ENCODE measurements at regions not wholly inside any gene's neighbourhood (a gene's known extent, or its start where the extent isn't known, plus 50 kb on each side); places are given as distances from the start of the nearest gene placed in this dataset.

DNA sequence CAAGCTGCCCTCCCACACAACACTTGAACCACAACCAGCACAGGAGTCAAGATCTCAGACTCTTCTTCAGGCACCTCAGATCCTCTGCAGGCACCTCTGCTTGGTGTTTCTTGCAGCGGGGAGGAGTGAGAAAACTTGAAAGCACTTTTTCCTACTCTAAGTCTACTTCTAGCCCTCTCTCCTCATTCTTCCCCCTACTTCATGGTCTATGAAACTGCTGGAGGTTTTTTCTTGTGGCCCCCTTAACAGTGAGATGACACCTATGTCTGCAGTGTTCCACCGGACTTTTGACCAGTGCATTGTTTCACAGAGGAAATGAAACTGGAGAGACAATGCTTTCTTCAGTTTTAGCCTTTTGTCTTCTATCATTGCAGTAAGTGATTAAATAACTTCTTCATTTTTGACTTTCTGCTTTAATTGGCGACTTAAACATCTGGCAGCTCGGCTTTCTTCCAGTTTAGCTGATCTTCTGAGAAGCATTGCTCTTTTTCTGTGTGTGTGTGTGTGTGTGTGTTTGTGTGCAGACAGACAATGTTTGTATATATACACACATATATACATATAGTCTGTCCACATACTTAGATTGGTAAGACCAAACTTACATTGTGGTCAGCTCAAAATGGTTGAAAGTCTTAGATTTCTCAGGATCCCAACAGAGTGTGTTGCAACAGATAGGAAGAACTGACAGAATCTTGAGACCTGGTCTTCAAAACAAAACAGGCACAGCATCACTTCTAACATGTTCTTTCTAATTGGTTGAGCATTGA lies 1474.0 kb upstream of the TMEFF2 start:
- DNase-seq, result no peak

GRCh38 chr2:193627927-193628272 lies 1433.2 kb upstream of the TMEFF2 start:
- no peak for DNase-seq

GRCh38 chr2:193627187-193627926 lies 1432.6 kb upstream of the TMEFF2 start:
- DNase-seq, result no peak

DNA sequence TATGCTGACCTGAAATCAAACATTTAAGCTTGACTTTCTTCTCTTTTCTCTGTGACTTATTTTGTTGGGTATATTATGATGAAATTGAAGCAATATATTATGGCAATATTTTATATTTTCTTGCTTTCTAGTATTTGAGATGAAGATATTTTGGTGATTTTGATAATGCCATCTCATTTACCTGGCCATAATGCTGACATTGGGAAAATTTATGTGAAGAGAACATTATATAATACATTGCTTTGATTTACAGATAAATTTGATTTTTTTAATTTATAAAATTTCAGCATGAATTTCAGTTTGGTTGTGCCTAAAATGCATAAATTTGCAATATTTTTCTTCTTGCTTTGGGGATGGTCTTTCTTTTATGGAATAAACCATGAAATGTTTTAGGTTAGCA lies 1413.7 kb upstream of the TMEFF2 start:
- DNase-seq, result no peak

DNA sequence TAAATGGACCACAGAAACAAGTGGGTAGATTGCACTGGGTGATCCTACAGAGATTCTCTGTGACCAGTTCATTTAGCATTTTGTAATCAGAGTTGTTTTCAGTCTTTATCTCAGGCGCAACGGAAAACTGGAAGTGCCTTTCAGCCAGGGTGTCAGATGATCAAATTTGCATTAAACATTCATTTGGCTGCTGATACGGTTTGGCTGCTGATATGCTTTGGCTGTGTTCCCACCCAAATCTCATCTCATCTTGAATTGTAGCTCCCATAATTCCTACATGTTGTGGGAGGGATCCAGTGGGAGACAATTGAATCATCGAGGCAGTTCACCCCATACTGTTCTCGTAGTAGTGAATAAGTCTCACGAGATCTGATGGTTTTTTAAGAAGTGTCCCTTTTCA lies 1396.1 kb upstream of the TMEFF2 start:
- DNase-seq, result no peak

DNA sequence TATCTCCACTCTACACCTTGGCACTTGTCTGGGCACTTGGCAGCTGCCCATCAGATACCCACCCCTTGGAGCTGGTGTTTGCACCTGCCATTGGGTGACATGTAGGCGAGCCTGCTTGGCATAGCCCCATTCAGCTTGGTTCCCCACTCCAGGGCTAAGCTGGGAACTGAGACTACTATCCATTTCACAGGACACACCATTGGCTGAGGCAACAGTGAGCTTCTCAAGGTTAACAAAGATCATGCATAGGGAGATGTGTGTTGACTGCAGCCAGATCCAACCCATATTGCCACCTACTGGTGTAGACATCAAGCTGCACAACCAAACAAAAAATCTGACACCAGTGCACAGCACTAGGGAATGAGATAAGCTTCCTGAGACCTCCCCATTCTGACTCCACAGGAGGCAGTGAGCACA lies 1389.8 kb upstream of the TMEFF2 start:
- DNase-seq, result no peak

GRCh38 chr2:193583638-193584400 lies 1389.1 kb upstream of the TMEFF2 start:
- DNase-seq, result no peak

- no peak for DNase-seq
Observed at GRCh38 chr2:193581807-193582206, 1387.1 kb upstream of the TMEFF2 start.

DNA sequence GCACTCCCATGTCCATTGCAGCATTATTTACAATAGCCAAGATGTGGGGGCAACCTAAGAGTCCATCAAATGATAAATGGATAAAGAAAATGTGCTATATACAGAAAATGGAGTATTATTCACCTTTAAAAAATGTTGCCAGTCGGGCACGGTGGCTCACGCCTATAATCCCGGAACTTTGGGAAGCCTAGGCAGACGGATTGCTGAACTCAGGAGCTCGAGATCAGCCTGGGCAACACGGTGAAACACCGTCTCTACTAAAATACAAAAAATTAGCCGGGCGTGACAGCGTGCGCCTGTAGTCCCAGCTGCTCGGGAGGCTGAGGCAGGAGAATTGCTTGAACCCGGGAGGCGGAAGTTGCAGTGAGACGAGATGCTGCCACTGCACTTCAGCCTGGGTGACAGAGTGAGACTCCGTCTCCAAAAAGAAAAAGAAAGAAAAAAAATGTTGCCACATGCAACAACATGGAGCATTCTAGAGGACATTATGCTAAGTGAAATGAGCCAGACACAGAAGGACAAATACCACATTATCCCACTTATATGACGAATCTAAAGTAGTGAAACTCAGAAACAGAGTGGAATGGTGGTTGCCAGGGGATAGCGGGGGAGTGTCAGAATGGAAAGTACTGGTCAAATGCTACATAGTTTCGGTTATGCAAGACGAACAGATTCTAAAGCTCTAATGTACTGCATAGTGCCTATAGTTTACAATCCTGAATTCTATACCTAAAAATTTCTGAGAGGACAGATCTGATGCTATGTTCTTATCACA lies 1385.6 kb upstream of the TMEFF2 start:
- DNase-seq, result no peak

DNA sequence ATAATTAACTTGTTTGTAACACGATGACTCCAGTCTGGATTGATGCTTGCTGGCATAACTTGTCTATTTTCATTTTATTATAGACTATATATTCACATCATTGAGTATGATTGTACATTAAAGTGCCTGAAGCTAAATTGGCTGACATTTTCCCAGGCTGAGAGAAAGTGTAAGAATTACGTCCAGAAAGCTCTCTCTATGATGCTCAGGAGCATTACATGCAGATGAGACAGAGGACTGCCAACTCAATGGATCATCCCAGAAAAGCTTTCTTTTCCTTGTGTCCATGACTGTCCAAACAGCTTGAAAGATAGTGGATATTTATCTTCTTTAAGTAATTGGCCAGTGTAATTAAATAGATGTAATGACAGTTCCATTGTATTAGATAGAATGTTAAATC lies 1372.2 kb upstream of the TMEFF2 start:
- no peak for DNase-seq

- DNase-seq, result no peak
Observed at GRCh38 chr2:193566276-193566675, 1371.5 kb upstream of the TMEFF2 start.

DNA sequence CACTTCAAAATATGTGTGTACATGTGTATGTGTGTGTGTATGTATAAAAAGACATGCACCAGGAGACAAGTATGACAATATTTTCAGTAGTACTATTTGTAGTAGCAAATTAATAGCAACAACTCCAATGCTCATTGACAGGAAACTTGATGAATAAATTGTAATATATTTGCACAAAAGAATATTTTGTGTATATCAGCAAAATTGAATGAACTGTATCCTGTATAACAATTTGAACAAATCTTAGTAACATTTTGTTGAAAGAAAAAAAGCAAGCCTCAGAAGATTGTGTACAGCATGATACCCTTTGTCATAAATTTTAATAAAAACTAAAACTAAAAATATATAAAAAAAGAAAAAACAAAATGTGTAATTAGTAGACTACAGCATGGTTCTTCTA lies 1367.3 kb upstream of the TMEFF2 start:
- DNase-seq, result no peak

DNA sequence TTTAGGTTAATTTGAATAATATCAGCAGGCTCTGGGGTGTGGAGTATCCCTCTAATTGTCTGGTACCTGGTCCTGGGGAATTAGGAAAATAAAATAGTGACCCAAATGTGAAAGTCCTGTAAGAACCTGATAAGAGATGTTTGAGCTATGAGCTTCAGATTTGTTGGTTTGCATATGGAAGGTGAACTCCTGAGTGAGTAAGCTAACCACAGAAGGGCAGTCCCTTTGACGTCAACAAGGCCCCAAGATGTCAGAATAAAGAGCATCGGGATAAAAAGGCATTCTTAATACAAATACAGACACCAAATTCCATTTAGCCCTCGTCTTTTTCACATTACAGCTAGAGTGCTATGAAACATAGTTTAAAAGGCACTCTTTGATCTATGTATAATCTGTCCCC lies 1366.3 kb upstream of the TMEFF2 start:
- no peak for DNase-seq

DNA sequence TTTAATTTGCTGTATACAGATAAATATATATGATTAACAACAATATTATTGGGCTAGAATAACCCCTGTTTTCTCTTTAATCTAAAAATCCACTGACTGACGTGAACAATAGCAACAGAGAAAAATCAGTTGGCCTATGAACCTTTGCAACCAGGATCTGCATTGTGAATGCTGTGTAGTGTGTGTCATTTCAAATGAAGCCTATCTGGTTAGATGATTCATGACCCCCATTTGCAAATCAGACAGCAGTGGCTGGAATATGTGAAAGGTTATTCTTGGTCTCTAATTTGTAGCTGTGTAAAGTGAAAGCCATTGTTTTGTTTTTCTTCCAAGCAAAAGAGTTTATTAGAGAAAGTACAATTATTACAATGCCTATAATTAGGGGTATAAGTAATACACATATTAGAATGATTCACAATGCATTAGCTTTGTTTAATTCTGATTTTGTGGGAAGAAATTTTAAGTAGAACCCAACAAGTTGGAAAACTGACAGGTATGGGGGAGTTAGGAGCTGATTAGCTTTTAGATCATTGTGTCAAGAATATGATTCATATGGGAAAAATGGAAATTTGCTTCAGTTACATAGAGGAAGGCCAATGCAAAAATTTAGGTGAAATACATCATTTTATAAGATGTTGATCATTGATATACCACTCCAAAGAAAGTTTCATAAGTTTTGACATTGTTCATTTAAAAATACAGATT lies 1362.2 kb upstream of the TMEFF2 start:
- DNase-seq, result no peak

- no peak for DNase-seq
Observed at GRCh38 chr2:193549661-193550060, 1354.9 kb upstream of the TMEFF2 start.

- DNase-seq, result no peak
Observed at GRCh38 chr2:193542762-193543161, 1348.0 kb upstream of the TMEFF2 start.

- DNase-seq, result no peak
Observed at GRCh38 chr2:193539188-193539587, 1344.5 kb upstream of the TMEFF2 start.

DNA sequence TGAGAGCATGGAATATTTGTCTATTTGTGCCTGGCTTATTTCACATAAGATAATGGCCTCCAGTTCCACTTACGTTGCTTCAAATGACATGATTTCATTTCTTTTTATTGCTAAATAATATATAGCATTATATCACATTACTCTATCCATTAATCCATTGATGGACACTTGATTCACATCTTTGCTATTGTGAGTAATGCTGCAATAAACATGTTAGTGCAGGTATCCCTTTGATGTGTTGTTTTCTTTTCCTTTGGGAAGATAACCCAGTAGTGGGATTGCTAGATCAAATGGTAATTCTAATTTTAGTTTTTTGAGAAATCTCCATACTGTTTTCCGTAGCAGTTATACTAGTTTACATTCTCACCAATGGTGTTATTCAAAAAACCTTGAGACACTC lies 1343.3 kb upstream of the TMEFF2 start:
- no peak for DNase-seq

DNA sequence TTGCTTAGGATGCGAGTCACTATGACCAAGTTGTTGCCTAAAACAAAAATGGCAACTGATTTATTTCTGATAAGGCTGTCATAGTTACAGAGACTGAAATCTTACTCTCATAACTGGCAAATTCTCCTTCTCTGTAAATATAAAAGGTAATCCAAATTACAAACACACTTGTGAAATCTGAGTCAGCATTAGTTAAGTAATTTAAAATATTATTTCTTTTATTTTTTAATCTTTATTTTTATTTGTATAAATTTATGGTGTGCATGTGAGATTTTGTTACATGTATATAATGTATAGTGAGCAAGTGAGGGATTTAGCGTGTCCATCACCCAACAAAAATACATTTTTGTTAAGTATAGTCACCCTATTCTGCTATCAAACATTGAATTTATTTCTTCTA lies 1342.8 kb upstream of the TMEFF2 start:
- no peak for DNase-seq

- no peak for DNase-seq
Observed at GRCh38 chr2:193528458-193528857, 1333.7 kb upstream of the TMEFF2 start.

DNA sequence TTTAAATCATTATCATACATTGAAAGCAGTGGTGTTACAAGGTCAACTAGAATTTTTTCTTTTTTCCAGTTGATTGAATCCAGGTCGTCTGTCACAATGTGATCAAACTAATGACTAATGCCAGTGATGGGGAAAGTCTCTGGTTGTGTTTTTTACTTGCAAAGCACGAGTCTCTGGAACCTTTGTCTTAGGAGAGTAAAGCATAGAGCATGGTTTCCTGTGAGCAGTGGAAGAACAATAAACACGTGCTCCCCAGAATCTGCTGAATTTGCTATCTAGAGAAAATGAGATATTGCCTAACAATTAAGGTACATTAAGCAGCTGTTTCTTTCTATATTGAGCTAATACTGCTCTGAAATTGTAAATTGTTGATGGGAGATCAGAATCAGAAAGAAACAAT lies 1332.4 kb upstream of the TMEFF2 start:
- no peak for DNase-seq

DNA sequence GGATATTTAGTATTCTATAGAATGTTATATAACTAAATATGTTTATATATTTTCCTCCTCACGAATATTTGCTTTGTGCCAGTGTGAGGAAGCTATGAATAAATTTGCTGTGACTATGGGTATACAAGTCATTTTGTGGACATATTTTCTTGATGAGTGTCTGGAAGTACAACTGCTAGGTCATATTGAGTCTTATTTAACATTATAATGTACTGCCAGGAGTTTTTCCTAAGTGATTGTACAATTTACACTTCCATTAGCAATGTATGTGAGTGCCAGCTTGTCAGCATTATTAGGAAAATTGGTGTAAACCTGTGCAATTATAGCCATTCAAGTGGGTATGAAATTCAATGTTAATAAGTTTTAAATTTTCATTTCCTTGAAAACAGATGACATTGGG lies 1328.9 kb upstream of the TMEFF2 start:
- DNase-seq, result no peak
